ENCODE measurements at regions not wholly inside any gene's neighbourhood (a gene's known extent, or its start where the extent isn't known, plus 50 kb on each side); places are given as distances from the start of the nearest gene placed in this dataset.

GRCh38 chrX:13377550-13377934 is 57.7 kb upstream of the ATXN3L start:
- no peak for TF ChIP-seq SIX5 (IDR thresholded peaks at IDR 0.05; ENCODE audit: low read depth, low read length, severe bottlenecking)
- TF ChIP-seq CHD2 (IDR thresholded peaks at IDR 0.05; ENCODE audit: borderline replicate concordance, low read depth, low read length), result no peak
- no peak for TF ChIP-seq POLR2A (IDR thresholded peaks at IDR 0.05; ENCODE audit: low read depth, low read length)
